H1 (cell line): ENCODE measurements at regions not wholly inside any gene's neighbourhood (a gene's known extent, or its start where the extent isn't known, plus 50 kb on each side); places are given as distances from the start of the nearest gene placed in this dataset.

Experiments
- CTCF ChIA-PET: fragments of 300-600 bp; sonication (Branson Sonifier 250); formaldehyde crosslinking; loops from one replicate; lab custom pipeline; 2021; ENCODE audit not compliant: partially characterized antibody; lab: Charles Lee
- POLR2A ChIA-PET: fragments of 300-600 bp; sonication (Branson Sonifier 250); formaldehyde crosslinking; loops from one replicate; lab custom pipeline; 2021; ENCODE audit warnings: inconsistent platforms; ENCODE audit not compliant: partially characterized antibody; lab: Charles Lee
- DNase-seq, 2 experiments: peaks; one replicate each; pipeline versions ENCODE4 v3.0.0 to v3.0.0-alpha.2; 2010 to 2022; ENCODE audit warnings: low spot score in 2 of 2, low read depth in 1 of 2, mixed read lengths in 1 of 2
- FAIRE-seq: peaks from 2 replicates; lab custom pipeline; 2011; peaks lifted over from hg19 to GRCh38; lab: Jason Lieb, UNC
- H2AFZ ChIP-seq: 2 replicates; pipeline ENCODE4 v1.8.1; 2012; ENCODE audit warnings: low read length, inconsistent platforms
- H2AK5ac ChIP-seq: 2 replicates; pipeline ENCODE4 v1.6.1; 2013; ENCODE audit warnings: low read depth, low read length
- H2BK120ac ChIP-seq: replicated peaks from 2 replicates; pipeline ENCODE3; 2013; ENCODE audit warnings: low read depth, low read length, inconsistent platforms
- H2BK12ac ChIP-seq: 2 replicates; pipeline ENCODE4 v1.6.1; 2013; ENCODE audit warnings: low read depth, low read length
- H2BK15ac ChIP-seq: 2 replicates; pipeline ENCODE4 v1.6.1; 2013; ENCODE audit warnings: low read length
- H2BK20ac ChIP-seq: 2 replicates; pipeline ENCODE4 v1.6.1; 2013; ENCODE audit warnings: low read length
- H2BK5ac ChIP-seq: 2 replicates; pipeline ENCODE4 v1.6.1; 2013; ENCODE audit warnings: low read depth, low read length
- H3K14ac ChIP-seq: 2 replicates; pipeline ENCODE4 v1.6.1; 2013; ENCODE audit warnings: inconsistent platforms; ENCODE audit not compliant: insufficient read length
- H3K18ac ChIP-seq: 2 replicates; pipeline ENCODE4 v1.6.1; 2013; ENCODE audit warnings: low read length; ENCODE audit errors: extremely low read depth
- H3K23ac ChIP-seq: 2 replicates; pipeline ENCODE4 v1.6.1; 2013; ENCODE audit warnings: inconsistent platforms; ENCODE audit not compliant: insufficient read length
- H3K23me2 ChIP-seq: 2 replicates; pipeline ENCODE4 v1.6.1; 2013; ENCODE audit warnings: low read depth, low read length
- H3K27ac ChIP-seq: 2 replicates; pipeline ENCODE4 v1.6.1; 2011; ENCODE audit warnings: low read depth, low read length, inconsistent platforms
- H3K27me3 ChIP-seq, 4 experiments: replicated peaks in 1 of 4; 1 replicate in 1 of 4; 2 replicates in 3 of 4; pipeline versions ENCODE4 v1.6.1 to v1.8.1; 2011 to 2013; ENCODE audit warnings: low read length in 3 of 4, mild to moderate bottlenecking in 3 of 4, inconsistent platforms in 2 of 4, mixed read lengths in 2 of 4, moderate library complexity in 1 of 4; ENCODE audit not compliant: control insufficient read depth in 3 of 4, insufficient read depth in 3 of 4; ENCODE audit errors: extremely low read depth in 1 of 4
- H3K36me3 ChIP-seq, 4 experiments: 2 replicates each; pipeline versions ENCODE4 v1.6.1 to v1.8.1; 2011 to 2013; ENCODE audit warnings: mild to moderate bottlenecking in 4 of 4, low read length in 3 of 4, moderate library complexity in 2 of 4, control low read depth in 1 of 4, inconsistent platforms in 1 of 4; ENCODE audit not compliant: insufficient read depth in 4 of 4, control insufficient read depth in 2 of 4
- H3K4ac ChIP-seq: replicated peaks from 2 replicates; pipeline ENCODE3; 2013; ENCODE audit warnings: low read length, low read depth, mixed read lengths, inconsistent platforms; ENCODE audit not compliant: insufficient read length
- H3K4me1 ChIP-seq, 4 experiments: replicated peaks in 1 of 4; 1 replicate in 1 of 4; 2 replicates in 3 of 4; pipeline versions ENCODE4 v1.6.1 to v1.8.1; 2011 to 2013; ENCODE audit warnings: low read length in 3 of 4, inconsistent platforms in 2 of 4, mixed read lengths in 1 of 4; ENCODE audit not compliant: insufficient read depth in 4 of 4, control insufficient read depth in 3 of 4
- H3K4me2 ChIP-seq, 2 experiments: 2 replicates each; pipeline versions ENCODE4 v1.6.1 to v1.8.1; 2011 to 2013; ENCODE audit warnings: low read depth in 2 of 2, low read length in 2 of 2, control low read depth in 1 of 2, inconsistent platforms in 1 of 2, mild to moderate bottlenecking in 1 of 2; ENCODE audit not compliant: insufficient read depth in 1 of 2
- H3K4me3 ChIP-seq, 4 experiments: fragments of 200-600, 300-600 bp in 1 of 4; sonication (generic), shearing (Covaris generic), sonication (Bioruptor Twin) in 1 of 4; 2 replicates each; pipeline versions ENCODE4 v1.5.1 to v1.8.1; 2011 to 2016; ENCODE audit warnings: low read length in 4 of 4, low read depth in 3 of 4, control low read depth in 2 of 4, inconsistent platforms in 2 of 4, mild to moderate bottlenecking in 2 of 4, mixed read lengths in 1 of 4, moderate library complexity in 1 of 4; ENCODE audit not compliant: insufficient read depth in 2 of 4; ENCODE audit errors: extremely low read depth in 1 of 4
- H3K56ac ChIP-seq: replicated peaks from 2 replicates; pipeline ENCODE3; 2013; ENCODE audit warnings: low read depth, mild to moderate bottlenecking, mixed read lengths, low read length, inconsistent platforms; ENCODE audit not compliant: insufficient read length
- H3K79me1 ChIP-seq: 2 replicates; pipeline ENCODE4 v1.6.1; 2013; ENCODE audit warnings: low read depth, low read length, control low read depth
- H3K79me2 ChIP-seq, 2 experiments: 2 replicates each; pipeline versions ENCODE4 v1.6.1 to v1.8.1; 2012 to 2013; ENCODE audit warnings: low read length in 2 of 2, mild to moderate bottlenecking in 2 of 2, inconsistent platforms in 1 of 2; ENCODE audit not compliant: insufficient read depth in 2 of 2, control insufficient read depth in 1 of 2
- H3K9ac ChIP-seq, 4 experiments: replicated peaks in 1 of 4; 1 replicate in 1 of 4; 2 replicates in 3 of 4; pipeline versions ENCODE4 v1.6.1 to v1.8.1; 2011 to 2013; ENCODE audit warnings: low read depth in 3 of 4, low read length in 3 of 4, control low read depth in 2 of 4, mild to moderate bottlenecking in 2 of 4, moderate library complexity in 2 of 4, inconsistent platforms in 1 of 4; ENCODE audit errors: extremely low read depth in 1 of 4
- H3K9me3 ChIP-seq, 2 experiments: 2 replicates each; pipeline versions ENCODE4 v1.6.1 to v1.8.1; 2012 to 2013; ENCODE audit warnings: mild to moderate bottlenecking in 2 of 2, moderate library complexity in 2 of 2, control low read depth in 1 of 2, inconsistent platforms in 1 of 2, low read depth in 1 of 2, low read length in 1 of 2, mixed read lengths in 1 of 2; ENCODE audit not compliant: insufficient read depth in 2 of 2
- H4K20me1 ChIP-seq, 2 experiments: replicated peaks in 1 of 2; 2 replicates each; pipeline versions ENCODE3 to v1.8.1; 2011 to 2013; ENCODE audit warnings: inconsistent platforms in 2 of 2, low read length in 2 of 2, mild to moderate bottlenecking in 1 of 2; ENCODE audit not compliant: insufficient read depth in 2 of 2, control insufficient read depth in 1 of 2
- H4K5ac ChIP-seq: 2 replicates; pipeline ENCODE4 v1.6.1; 2013; ENCODE audit warnings: low read length, low read depth, mixed read lengths, inconsistent platforms; ENCODE audit not compliant: insufficient read length
- H4K8ac ChIP-seq: 2 replicates; pipeline ENCODE4 v1.8.0; 2013; ENCODE audit warnings: mild to moderate bottlenecking, moderate library complexity, low read length, inconsistent platforms; ENCODE audit not compliant: insufficient read depth; ENCODE audit errors: extremely low read depth
- H4K91ac ChIP-seq: replicated peaks from 2 replicates; pipeline ENCODE3; 2013; ENCODE audit warnings: low read length, mixed read lengths, inconsistent platforms; ENCODE audit not compliant: insufficient read length
- ATF2 ChIP-seq: IDR thresholded peaks from 2 replicates; pipeline ENCODE4 v1.6.1; 2012; ENCODE audit warnings: low read length, inconsistent platforms
- CHD2 ChIP-seq: IDR thresholded peaks from 2 replicates; pipeline ENCODE4 v1.6.1; 2012; ENCODE audit warnings: low read length, improper control_type of control experiment
- FOSL1 ChIP-seq: IDR thresholded peaks from 2 replicates; pipeline ENCODE4 v1.6.1; 2011; ENCODE audit warnings: mild to moderate bottlenecking, low read depth, low read length, moderate library complexity; ENCODE audit not compliant: insufficient read depth
- HDAC2 ChIP-seq, 2 experiments: fragments of 300-600 bp in 1 of 2; sonication (generic) in 1 of 2; IDR thresholded peaks; 2 replicates each; pipeline ENCODE4 v1.6.1; 2011 to 2012; ENCODE audit warnings: low read depth in 2 of 2, low read length in 2 of 2, mild to moderate bottlenecking in 2 of 2, moderate library complexity in 2 of 2, borderline replicate concordance in 1 of 2, inconsistent platforms in 1 of 2
- MAX ChIP-seq: IDR thresholded peaks from 2 replicates; pipeline ENCODE4 v1.6.1; 2012; ENCODE audit warnings: inconsistent platforms
- NRF1 ChIP-seq: IDR thresholded peaks from 2 replicates; pipeline ENCODE4 v1.6.1; 2011; ENCODE audit warnings: mild to moderate bottlenecking, low read depth, low read length, improper control_type of control experiment
- POLR2A ChIP-seq, 2 experiments: IDR thresholded peaks; 1 replicate in 1 of 2; 2 replicates in 1 of 2; pipeline ENCODE4 v1.6.1; 2011; ENCODE audit warnings: low read depth in 2 of 2, low read length in 2 of 2, mild to moderate bottlenecking in 2 of 2; ENCODE audit errors: control extremely low read depth in 1 of 2
- RAD21 ChIP-seq, 2 experiments: IDR thresholded peaks in 1 of 2; conservative IDR thresholded peaks in 1 of 2; 2 replicates each; pipeline ENCODE4 v1.6.1; 2011; ENCODE audit warnings: low read depth in 2 of 2, low read length in 2 of 2, improper control_type of control experiment in 1 of 2, inconsistent platforms in 1 of 2, mild to moderate bottlenecking in 1 of 2, moderate library complexity in 1 of 2
- RBBP5 ChIP-seq: IDR thresholded peaks from 2 replicates; pipeline ENCODE4 v1.7.1; 2012; ENCODE audit warnings: low read depth, mild to moderate bottlenecking, inconsistent platforms, low read length, moderate library complexity, borderline replicate concordance
- SIRT6 ChIP-seq: IDR thresholded peaks from one replicate; pipeline ENCODE4 v1.7.1; 2012; ENCODE audit warnings: low read length, inconsistent platforms
- SRF ChIP-seq: IDR thresholded peaks from 2 replicates; pipeline ENCODE4 v1.6.1; 2011; ENCODE audit warnings: mild to moderate bottlenecking, low read depth, low read length, moderate library complexity
- TAF7 ChIP-seq: optimal IDR thresholded peaks from 2 replicates; pipeline ENCODE3; 2011; ENCODE audit warnings: low read depth, mild to moderate bottlenecking, inconsistent platforms, low read length, moderate library complexity, borderline replicate concordance
- ZNF274 ChIP-seq: IDR thresholded peaks from 2 replicates; pipeline ENCODE4 v1.7.0; 2012; ENCODE audit warnings: low read length, borderline replicate concordance; ENCODE audit errors: extremely low read depth
- WGBS, 2 experiments: shearing (Covaris generic) in 1 of 2; methylation state at CpG; one replicate each; pipeline versions ENCODE4 v1.1.6 to v1.1.7; 2013 to 2015; ENCODE audit warnings: low lambda C conversion rate in 2 of 2, mixed read lengths in 2 of 2, inconsistent platforms in 1 of 2, low coverage in 1 of 2, missing lambda C conversion rate in 1 of 2; ENCODE audit not compliant: insufficient replicate concordance in 2 of 2, insufficient coverage in 1 of 2, insufficient read length in 1 of 2; ENCODE audit errors: extremely low coverage in 1 of 2, missing lambda C conversion rate in 1 of 2; 5-methylcytosine and 5-hydroxymethylcytosine counted together

GRCh38 chr13:30545320-30545719 is 72.4 kb upstream of the USPL1 start:
- no peaks in the 10 kb centered on the region for H3K79me2 ChIP-seq
- 85% methylated on average over 2 of the region's 2 CpGs; no CpG with 5 or more reads in 1 of the 2 experiments for WGBS, 2 experiments
- no peak overlapping the region for H3K4me2 ChIP-seq
- no peak overlapping the region for H2AFZ ChIP-seq
- DNase-seq: no peak
- H4K8ac ChIP-seq: no peak overlapping the region
- no peak overlapping the region for H3K18ac ChIP-seq
- no peak overlapping the region for H3K4me3 ChIP-seq
- no peak overlapping the region for H3K9ac ChIP-seq
- ChIA-PET CTCF (interaction anchor here (1.6 kb wide), 1 partner anchor 101 kb away, joined by 5 read pairs; no protein-coding TSS in a partner anchor), POLR2A (interaction anchor here (1.7 kb wide), 1 partner anchor 12 kb away, joined by 4 read pairs; no protein-coding TSS in a partner anchor)
- H3K9me3 ChIP-seq: no peaks in the 10 kb centered on the region
- no peak overlapping the region for H2BK5ac ChIP-seq
- H3K23ac ChIP-seq: no peak overlapping the region
- no peak overlapping the region for H4K5ac ChIP-seq
- H2AK5ac ChIP-seq: no peak overlapping the region
- H3K36me3 ChIP-seq: no peaks in the 10 kb centered on the region
- H2BK15ac ChIP-seq: no peak overlapping the region
- no peak overlapping the region for H2BK20ac ChIP-seq
- H3K14ac ChIP-seq: no peak overlapping the region
- no peak overlapping the region for H3K27ac ChIP-seq
- no peaks in the 10 kb centered on the region for H4K20me1 ChIP-seq
- H3K27me3 ChIP-seq: no peaks in the 10 kb centered on the region
- H3K79me1 ChIP-seq: no peaks in the 10 kb centered on the region
- no peaks in the 10 kb centered on the region for H3K4me1 ChIP-seq
- H3K56ac ChIP-seq: no peak overlapping the region
- no peak overlapping the region for H2BK120ac ChIP-seq
- H2BK12ac ChIP-seq: no peak overlapping the region
- no peak overlapping the region for H4K91ac ChIP-seq
- no peak overlapping the region for H3K4ac ChIP-seq
- H3K23me2 ChIP-seq: no peaks in the 10 kb centered on the region
- FAIRE-seq: no peak
- TF ChIP-seq ZNF274 (no peak), RAD21 (IDR thresholded peaks at IDR 0.05 in 1 of 2, conservative IDR thresholded peaks at IDR 0.05 in 1 of 2; ENCODE audit: low read depth in 2 of 2, low read length in 2 of 2) (no peak), SIRT6 (no peak), RBBP5 (no peak), MAX (no peak), FOSL1 (no peak), SRF (no peak), CHD2 (no peak), HDAC2 (IDR thresholded peaks at IDR 0.05; ENCODE audit: borderline replicate concordance in 1 of 2, low read depth in 2 of 2, low read length in 2 of 2) (no peak), POLR2A (IDR thresholded peaks at IDR 0.05; ENCODE audit: control extremely low read depth in 1 of 2, low read depth in 2 of 2, low read length in 2 of 2) (no peak), TAF7 (no peak), ATF2 (no peak), NRF1 (no peak)
